T-helper 9 cell (primary cell): ENCODE measurements at regions not wholly inside any gene's neighbourhood (a gene's known extent, or its start where the extent isn't known, plus 50 kb on each side); places are given as distances from the start of the nearest gene placed in this dataset.
"Not testable (repeated sequence)": the region's sequence is repeated elsewhere in the genome, so short reads cannot be mapped to it uniquely, and the experiment has no call there.

Experiments used
- DNase-seq: peaks from one replicate; pipeline ENCODE4 v3.0.0-alpha.2; 2020

- no peak for DNase-seq
Observed at GRCh38 chr12:127014079-127014478, 1252.9 kb upstream of the TMEM132C start.

GRCh38 chr12:127024791-127025190, 1242.2 kb upstream of the TMEM132C start:
- DNase-seq = no peak

GRCh38 chr12:127025545-127025944, 1241.4 kb upstream of the TMEM132C start:
- no peak for DNase-seq

- DNase-seq = no peak
Observed at GRCh38 chr12:127035011-127035879, 1231.7 kb upstream of the TMEM132C start.

- DNase-seq = no peak
Observed at GRCh38 chr12:127038152-127038551, 1228.8 kb upstream of the TMEM132C start.

- no peak for DNase-seq
Observed at GRCh38 chr12:127038761-127039160, 1228.2 kb upstream of the TMEM132C start.

- no peak for DNase-seq
Observed at GRCh38 chr12:127041985-127042625, 1224.9 kb upstream of the TMEM132C start.

GRCh38 chr12:127043731-127044130, 1223.2 kb upstream of the TMEM132C start:
- DNase-seq = no peak

- DNase-seq = no peak
Observed at GRCh38 chr12:127044836-127045235, 1222.1 kb upstream of the TMEM132C start.

- DNase-seq = no peak
Observed at GRCh38 chr12:127046467-127046866, 1220.5 kb upstream of the TMEM132C start.

GRCh38 chr12:127048057-127048456, 1218.9 kb upstream of the TMEM132C start:
- DNase-seq = no peak

GRCh38 chr12:127048525-127048924, 1218.4 kb upstream of the TMEM132C start:
- DNase-seq = not testable (repeated sequence)

GRCh38 chr12:127051139-127051538, 1215.8 kb upstream of the TMEM132C start:
- DNase-seq = no peak

- no peak for DNase-seq
Observed at GRCh38 chr12:127052511-127053232, 1214.3 kb upstream of the TMEM132C start.

- no peak for DNase-seq
Observed at GRCh38 chr12:127054531-127054930, 1212.4 kb upstream of the TMEM132C start.

- no peak for DNase-seq
Observed at GRCh38 chr12:127060310-127060847, 1206.6 kb upstream of the TMEM132C start.

- DNase-seq = no peak
Observed at GRCh38 chr12:127060933-127061332, 1206.0 kb upstream of the TMEM132C start.

GRCh38 chr12:127063339-127064072, 1203.5 kb upstream of the TMEM132C start:
- DNase-seq = no peak

- DNase-seq = no peak
Observed at GRCh38 chr12:127064207-127064606, 1202.8 kb upstream of the TMEM132C start.

- no peak for DNase-seq
Observed at GRCh38 chr12:127065595-127065994, 1201.4 kb upstream of the TMEM132C start.

GRCh38 chr12:127070515-127071157, 1196.3 kb upstream of the TMEM132C start:
- DNase-seq = no peak

- no peak for DNase-seq
Observed at GRCh38 chr12:127074161-127074560, 1192.8 kb upstream of the TMEM132C start.
